ENCODE measurements at regions not wholly inside any gene's neighbourhood (a gene's known extent, or its start where the extent isn't known, plus 50 kb on each side); places are given as distances from the start of the nearest gene placed in this dataset.

DNA sequence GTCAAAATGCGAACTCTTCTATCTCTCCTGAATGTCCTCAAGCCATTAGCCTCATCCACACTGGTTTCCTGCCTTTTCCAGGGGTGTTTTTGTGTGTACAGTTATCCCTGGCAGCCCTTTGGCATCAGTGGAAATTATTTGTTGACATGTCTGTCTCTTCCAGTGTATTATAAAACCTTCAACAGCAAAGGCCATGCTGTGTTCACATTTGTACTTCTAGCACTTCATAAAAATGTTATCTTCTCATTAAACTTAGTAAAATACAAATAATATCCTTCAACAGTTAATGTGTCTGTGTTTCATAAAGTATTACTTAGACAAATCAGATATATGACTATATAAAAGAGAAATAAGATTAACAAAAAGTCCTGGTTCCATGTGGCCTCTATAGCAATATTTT lies 359.5 kb upstream of the ARGLU1 start:
- ChIA-PET CTCF (interaction anchor here (1.0 to 1.1 kb wide), 2 partner anchors 8 to 175 kb away, joined by 3 to 7 read pairs; no protein-coding TSS in a partner anchor), POLR2A (no interaction called here)
- H3K4me2 ChIP-seq (ENCODE audit: insufficient read depth, low read length) = no peak overlapping the region
- no peaks in the 10 kb centered on the region for H3K36me3 ChIP-seq (ENCODE audit: control insufficient read depth in 2 of 2, extremely low read depth in 1 of 2, insufficient read depth in 2 of 2, low read length in 2 of 2)
- TF ChIP-seq EZH2 (IDR thresholded peaks at IDR 0.05; ENCODE audit: borderline replicate concordance, low read depth, low read length, severe bottlenecking) (no peak), JUN (IDR thresholded peaks at IDR 0.05; ENCODE audit: borderline replicate concordance, insufficient read depth, insufficient read length, low read depth) (no peak), POLR2AphosphoS5 (IDR thresholded peaks at IDR 0.05; ENCODE audit: insufficient read depth, low read depth, low read length) (no peak), FOS (IDR thresholded peaks at IDR 0.05; ENCODE audit: borderline replicate concordance, insufficient read depth, low read length) (no peak), MYC (IDR thresholded peaks at IDR 0.05; ENCODE audit: low read depth, low read length) (no peak)
- TF ChIP-seq, protein P1, sequence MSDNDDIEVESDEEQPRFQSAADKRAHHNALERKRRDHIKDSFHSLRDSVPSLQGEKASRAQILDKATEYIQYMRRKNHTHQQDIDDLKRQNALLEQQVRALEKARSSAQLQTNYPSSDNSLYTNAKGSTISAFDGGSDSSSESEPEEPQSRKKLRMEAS (IDR thresholded peaks at IDR 0.05; ENCODE audit: insufficient read depth, insufficient read length) = no peak
- no peak overlapping the region for H3K9ac ChIP-seq (replicated peaks; ENCODE audit: extremely low read depth, insufficient read depth, low read length)
- no peak overlapping the region for H3K27ac ChIP-seq (ENCODE audit: insufficient read depth, low read depth, low read length)
- BruUV-seq (replicated peaks) = no TSS peak
- no peaks in the 10 kb centered on the region for H3K9me1 ChIP-seq (replicated peaks; ENCODE audit: control insufficient read depth, extremely low read depth, insufficient read depth, low read length)
- H3K9me3 ChIP-seq (replicated peaks; ENCODE audit: control insufficient read depth, insufficient read depth, low read length) = no peaks in the 10 kb centered on the region
- intact Hi-C loops (cut with micrococcal nuclease) = no loop called here
- no peak overlapping the region for H3K4me3 ChIP-seq (replicated peaks in 1 of 3; ENCODE audit: insufficient read depth in 1 of 3, low read depth in 1 of 3, low read length in 3 of 3)
- FAIRE-seq (no peak), DNase-seq (ENCODE audit: low read depth, low spot score) (no peak)
- no peak overlapping the region for H2AFZ ChIP-seq (ENCODE audit: low read depth, low read length)
- peaks cover 0 to 3% of the 10 kb centered on the region in 2 experiments for H3K27me3 ChIP-seq (ENCODE audit: control insufficient read depth in 2 of 2, insufficient read depth in 2 of 2, low read length in 2 of 2)
- no peaks in the 10 kb centered on the region for H3K79me2 ChIP-seq (ENCODE audit: control insufficient read depth, insufficient read depth, low read length)
- dilution Hi-C loops (cut with MboI; ENCODE audit: extremely low pct_ligation_motif_present, low sequenced_read_pairs) = no loop called here
- no peaks in the 10 kb centered on the region for H3K4me1 ChIP-seq (ENCODE audit: control insufficient read depth, extremely low read depth, insufficient read depth, low read length)
- H4K20me1 ChIP-seq (replicated peaks; ENCODE audit: control insufficient read depth, extremely low read depth, insufficient read depth, low read length) = no peaks in the 10 kb centered on the region

- DNase-seq (ENCODE audit: low read depth, low spot score) (no peak), FAIRE-seq (no peak)
- dilution Hi-C loops (cut with MboI; ENCODE audit: extremely low pct_ligation_motif_present, low sequenced_read_pairs) (no loop called here), intact Hi-C loops (cut with micrococcal nuclease) (no loop called here)
- no peaks in the 10 kb centered on the region for H3K79me2 ChIP-seq (ENCODE audit: control insufficient read depth, insufficient read depth, low read length)
- H3K27me3 ChIP-seq (ENCODE audit: control insufficient read depth in 2 of 2, insufficient read depth in 2 of 2, low read length in 2 of 2) = peaks cover 0 to 3% of the 10 kb centered on the region in 2 experiments
- no peaks in the 10 kb centered on the region for H3K9me1 ChIP-seq (replicated peaks; ENCODE audit: control insufficient read depth, extremely low read depth, insufficient read depth, low read length)
- no peaks in the 10 kb centered on the region for H4K20me1 ChIP-seq (replicated peaks; ENCODE audit: control insufficient read depth, extremely low read depth, insufficient read depth, low read length)
- H3K4me3 ChIP-seq (replicated peaks in 1 of 3; ENCODE audit: insufficient read depth in 1 of 3, low read depth in 1 of 3, low read length in 3 of 3) = no peak overlapping the region
- no peaks in the 10 kb centered on the region for H3K36me3 ChIP-seq (ENCODE audit: control insufficient read depth in 2 of 2, extremely low read depth in 1 of 2, insufficient read depth in 2 of 2, low read length in 2 of 2)
- H3K9me3 ChIP-seq (replicated peaks; ENCODE audit: control insufficient read depth, insufficient read depth, low read length) = no peaks in the 10 kb centered on the region
- CTCF ChIA-PET = no interaction called here
- H3K27ac ChIP-seq (ENCODE audit: insufficient read depth, low read depth, low read length) = no peak overlapping the region
- no peak overlapping the region for H3K4me2 ChIP-seq (ENCODE audit: insufficient read depth, low read length)
- no peak overlapping the region for H2AFZ ChIP-seq (ENCODE audit: low read depth, low read length)
- TF ChIP-seq GATA2 (IDR thresholded peaks at IDR 0.05; ENCODE audit: insufficient read depth, insufficient read length, low read depth, low read length) = no peak
- TF ChIP-seq FOS (IDR thresholded peaks at IDR 0.05; ENCODE audit: borderline replicate concordance, insufficient read depth, low read length) = no peak
- TF ChIP-seq, protein P1 (IDR thresholded peaks at IDR 0.05; ENCODE audit: insufficient read depth, insufficient read length) = no peak
- no peak for TF ChIP-seq CTCF (IDR thresholded peaks at IDR 0.05; ENCODE audit: extremely low read depth in 1 of 2, insufficient read depth in 1 of 2, low read depth in 1 of 2, low read length in 2 of 2)
- no peak for TF ChIP-seq EZH2 (IDR thresholded peaks at IDR 0.05; ENCODE audit: borderline replicate concordance, low read depth, low read length, severe bottlenecking)
- TF ChIP-seq POLR2AphosphoS5 (IDR thresholded peaks at IDR 0.05; ENCODE audit: insufficient read depth, low read depth, low read length) = no peak
- no peak for TF ChIP-seq MYC (IDR thresholded peaks at IDR 0.05; ENCODE audit: low read depth, low read length)
- TF ChIP-seq JUN (IDR thresholded peaks at IDR 0.05; ENCODE audit: borderline replicate concordance, insufficient read depth, insufficient read length, low read depth) = no peak
- no peak for TF ChIP-seq POLR2A (IDR thresholded peaks at IDR 0.05; ENCODE audit: low read depth, low read length)
- no TSS peak for BruUV-seq (replicated peaks)
- H3K4me1 ChIP-seq (ENCODE audit: control insufficient read depth, extremely low read depth, insufficient read depth, low read length) = peaks cover 22% of the 10 kb centered on the region
- POLR2A ChIA-PET = no interaction called here
- no peak overlapping the region for H3K9ac ChIP-seq (replicated peaks; ENCODE audit: extremely low read depth, insufficient read depth, low read length)
These were observed 354.4 kb upstream of the ARGLU1 start for GRCh38 chr13:106922384-106922783.
